Stimulated activated CD4-positive, alpha-beta T cell treated with anti-CD3 and anti-CD28 coated beads, Interleukin-15, amount 100 ng/mL, for 48 hours (primary cell): ENCODE measurements at regions not wholly inside any gene's neighbourhood (a gene's known extent, or its start where the extent isn't known, plus 50 kb on each side); places are given as distances from the start of the nearest gene placed in this dataset.

Source experiments
- DNase-seq, 2 donors: peaks; one replicate each; pipeline ENCODE4 v3.0.0-alpha.2; 2020; ENCODE audit warnings: low read depth in 2 of 2

- no peak for DNase-seq
Measured at GRCh38 chr5:2603272-2603575, 148.3 kb downstream of the IRX2 start.

- no peak for DNase-seq
Measured at GRCh38 chr5:2602451-2603271, 148.8 kb downstream of the IRX2 start.

- no peak for DNase-seq
Measured at GRCh38 chr5:2598503-2598902, 153.0 kb downstream of the IRX2 start.

- DNase-seq = no peak
Measured at GRCh38 chr5:2594701-2595100, 156.8 kb downstream of the IRX2 start.

- DNase-seq = no peak
Measured at GRCh38 chr5:2592766-2593165, 158.7 kb downstream of the IRX2 start.

GRCh38 chr5:2591777-2592453, 159.6 kb downstream of the IRX2 start:
- DNase-seq = no peak

- DNase-seq = no peak
Measured at GRCh38 chr5:2588850-2589501, 162.5 kb downstream of the IRX2 start.

GRCh38 chr5:2587189-2588031, 164.1 kb downstream of the IRX2 start:
- DNase-seq = no peak

- DNase-seq = no peak
Measured at GRCh38 chr5:2586016-2586715, 165.3 kb downstream of the IRX2 start.

GRCh38 chr5:2584579-2585269, 166.8 kb downstream of the IRX2 start:
- no peak for DNase-seq

- no peak for DNase-seq
Measured at GRCh38 chr5:2582507-2582906, 169.0 kb downstream of the IRX2 start.

GRCh38 chr5:2582106-2582505, 169.4 kb downstream of the IRX2 start:
- no peak for DNase-seq

- DNase-seq = no peak
Measured at GRCh38 chr5:2581418-2581817, 170.1 kb downstream of the IRX2 start.

GRCh38 chr5:2579126-2579525, 172.4 kb downstream of the IRX2 start:
- DNase-seq = no peak

- no peak for DNase-seq
Measured at GRCh38 chr5:2577312-2578036, 174.0 kb downstream of the IRX2 start.

GRCh38 chr5:2576823-2577222, 174.7 kb downstream of the IRX2 start:
- DNase-seq = no peak

- no peak for DNase-seq
Measured at GRCh38 chr5:2575871-2576270, 175.6 kb downstream of the IRX2 start.

GRCh38 chr5:2575292-2575691, 176.2 kb downstream of the IRX2 start:
- DNase-seq = no peak

- DNase-seq = no peak
Measured at GRCh38 chr5:2574155-2574554, 177.3 kb downstream of the IRX2 start.

- DNase-seq = no peak
Measured at GRCh38 chr5:2570586-2570985, 180.9 kb downstream of the IRX2 start.
